Vagina (tissue), 2 donors: ENCODE measurements at regions not wholly inside any gene's neighbourhood (a gene's known extent, or its start where the extent isn't known, plus 50 kb on each side); places are given as distances from the start of the nearest gene placed in this dataset.

Experiments
- POLR2A ChIP-seq, 2 donors: fragments of 450-650 bp; IDR thresholded peaks; one replicate each; pipeline ENCODE4 v1.6.1; 2017; ENCODE audit warnings: antibody characterized with exemption in 2 of 2, mild to moderate bottlenecking in 2 of 2, moderate library complexity in 2 of 2
- POLR2AphosphoS5 ChIP-seq, 2 donors: sonication (generic); formaldehyde crosslinking; IDR thresholded peaks; one replicate each; pipeline ENCODE4 v1.9.0; 2017; ENCODE audit warnings: antibody characterized with exemption in 2 of 2, mild to moderate bottlenecking in 2 of 2, low read depth in 1 of 2; ENCODE audit not compliant: insufficient read depth in 1 of 2
- TF ChIP-seq, protein P1 (sequence below), 3 experiments: fragments of 450-650 bp in 2 of 3; fragments of 200-600 bp in 1 of 3; sonication (generic) in 1 of 3; IDR thresholded peaks; one replicate each; pipeline ENCODE4 v1.5.1; 2017 to 2019; ENCODE audit warnings: antibody characterized with exemption in 3 of 3, mild to moderate bottlenecking in 2 of 3, moderate library complexity in 2 of 3

DNA sequence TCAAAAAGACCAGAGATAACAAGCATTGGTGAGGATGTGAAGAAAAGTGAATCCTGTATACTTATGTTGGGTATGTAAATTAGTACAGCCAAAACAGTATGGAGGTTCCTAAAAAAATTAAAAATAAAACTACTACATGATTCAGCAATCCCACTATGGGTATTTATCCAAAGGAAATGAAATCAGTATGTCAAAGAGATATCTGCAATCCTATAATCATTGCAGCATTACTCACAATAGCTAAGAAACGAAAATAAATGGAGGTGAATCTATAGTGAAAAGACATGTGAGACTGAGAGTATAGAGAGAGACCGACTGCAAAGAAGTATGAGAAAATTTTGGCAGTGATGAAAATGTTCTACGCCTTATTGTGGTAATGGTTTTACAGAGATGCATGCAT lies 139.2 kb upstream of the TMEM168 start:
- TF ChIP-seq, protein P1, sequence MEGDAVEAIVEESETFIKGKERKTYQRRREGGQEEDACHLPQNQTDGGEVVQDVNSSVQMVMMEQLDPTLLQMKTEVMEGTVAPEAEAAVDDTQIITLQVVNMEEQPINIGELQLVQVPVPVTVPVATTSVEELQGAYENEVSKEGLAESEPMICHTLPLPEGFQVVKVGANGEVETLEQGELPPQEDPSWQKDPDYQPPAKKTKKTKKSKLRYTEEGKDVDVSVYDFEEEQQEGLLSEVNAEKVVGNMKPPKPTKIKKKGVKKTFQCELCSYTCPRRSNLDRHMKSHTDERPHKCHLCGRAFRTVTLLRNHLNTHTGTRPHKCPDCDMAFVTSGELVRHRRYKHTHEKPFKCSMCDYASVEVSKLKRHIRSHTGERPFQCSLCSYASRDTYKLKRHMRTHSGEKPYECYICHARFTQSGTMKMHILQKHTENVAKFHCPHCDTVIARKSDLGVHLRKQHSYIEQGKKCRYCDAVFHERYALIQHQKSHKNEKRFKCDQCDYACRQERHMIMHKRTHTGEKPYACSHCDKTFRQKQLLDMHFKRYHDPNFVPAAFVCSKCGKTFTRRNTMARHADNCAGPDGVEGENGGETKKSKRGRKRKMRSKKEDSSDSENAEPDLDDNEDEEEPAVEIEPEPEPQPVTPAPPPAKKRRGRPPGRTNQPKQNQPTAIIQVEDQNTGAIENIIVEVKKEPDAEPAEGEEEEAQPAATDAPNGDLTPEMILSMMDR (IDR thresholded peaks at IDR 0.05): no peak
- no peak for TF ChIP-seq POLR2A (IDR thresholded peaks at IDR 0.05)
- TF ChIP-seq POLR2AphosphoS5 (IDR thresholded peaks at IDR 0.05; ENCODE audit: insufficient read depth in 1 of 2, low read depth in 1 of 2): no peak
